ENCODE measurements at regions not wholly inside any gene's neighbourhood (a gene's known extent, or its start where the extent isn't known, plus 50 kb on each side); places are given as distances from the start of the nearest gene placed in this dataset.

DNA sequence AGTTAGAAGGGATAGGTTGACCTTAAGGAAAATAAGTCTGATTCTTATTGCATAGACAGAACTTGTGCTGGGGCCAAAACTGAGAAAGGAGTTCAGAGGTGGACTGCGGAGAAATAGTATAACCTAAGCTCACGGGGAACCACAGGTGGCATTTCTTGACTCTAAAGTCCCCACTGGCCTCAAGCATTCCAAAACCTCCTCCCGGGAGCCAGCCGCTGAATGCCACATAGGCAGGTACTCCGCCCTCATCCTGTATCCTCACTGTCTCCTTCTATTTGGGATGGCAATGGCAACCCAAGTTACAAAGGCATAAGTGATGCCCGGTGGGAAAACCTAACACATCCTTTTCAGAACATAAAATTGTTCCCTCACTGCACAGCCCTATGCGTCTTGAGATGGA lies 173.0 kb downstream of the SP3 start:
- TF ChIP-seq POLR2AphosphoS5 (IDR thresholded peaks at IDR 0.05; ENCODE audit: low read depth, low read length): no peak
- TF ChIP-seq POLR2A (IDR thresholded peaks at IDR 0.05; ENCODE audit: low read depth, low read length): no peak
- no peak for TF ChIP-seq TAF1 (IDR thresholded peaks at IDR 0.05; ENCODE audit: borderline replicate concordance, low read depth, low read length)
- FAIRE-seq (no peak), DNase-seq (ENCODE audit: insufficient read length) (no peak)

DNA sequence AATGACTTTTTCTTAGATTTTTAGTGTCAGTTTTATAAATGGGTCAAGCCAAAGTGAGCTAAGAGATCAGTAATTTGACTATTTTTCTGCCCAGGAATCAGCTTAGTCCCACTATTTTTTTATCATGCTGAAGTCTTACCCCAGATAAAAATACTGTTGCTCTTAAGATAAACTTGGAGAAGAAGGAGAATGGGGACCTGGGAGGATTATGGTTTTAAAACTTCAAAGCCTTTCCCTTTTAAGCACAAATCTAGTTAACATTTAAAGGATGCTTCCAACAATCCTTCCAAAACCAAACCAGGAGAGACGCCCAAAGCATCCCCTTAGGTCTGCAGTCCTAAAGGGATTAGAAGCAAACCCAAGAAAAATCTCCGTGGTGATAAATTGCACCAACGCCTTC lies 172.4 kb downstream of the SP3 start:
- no peak for FAIRE-seq
- TF ChIP-seq POLR2A (IDR thresholded peaks at IDR 0.05; ENCODE audit: low read depth, low read length) (no peak), TAF1 (IDR thresholded peaks at IDR 0.05; ENCODE audit: borderline replicate concordance, low read depth, low read length) (no peak), POLR2AphosphoS5 (IDR thresholded peaks at IDR 0.05; ENCODE audit: low read depth, low read length) (no peak)

DNA sequence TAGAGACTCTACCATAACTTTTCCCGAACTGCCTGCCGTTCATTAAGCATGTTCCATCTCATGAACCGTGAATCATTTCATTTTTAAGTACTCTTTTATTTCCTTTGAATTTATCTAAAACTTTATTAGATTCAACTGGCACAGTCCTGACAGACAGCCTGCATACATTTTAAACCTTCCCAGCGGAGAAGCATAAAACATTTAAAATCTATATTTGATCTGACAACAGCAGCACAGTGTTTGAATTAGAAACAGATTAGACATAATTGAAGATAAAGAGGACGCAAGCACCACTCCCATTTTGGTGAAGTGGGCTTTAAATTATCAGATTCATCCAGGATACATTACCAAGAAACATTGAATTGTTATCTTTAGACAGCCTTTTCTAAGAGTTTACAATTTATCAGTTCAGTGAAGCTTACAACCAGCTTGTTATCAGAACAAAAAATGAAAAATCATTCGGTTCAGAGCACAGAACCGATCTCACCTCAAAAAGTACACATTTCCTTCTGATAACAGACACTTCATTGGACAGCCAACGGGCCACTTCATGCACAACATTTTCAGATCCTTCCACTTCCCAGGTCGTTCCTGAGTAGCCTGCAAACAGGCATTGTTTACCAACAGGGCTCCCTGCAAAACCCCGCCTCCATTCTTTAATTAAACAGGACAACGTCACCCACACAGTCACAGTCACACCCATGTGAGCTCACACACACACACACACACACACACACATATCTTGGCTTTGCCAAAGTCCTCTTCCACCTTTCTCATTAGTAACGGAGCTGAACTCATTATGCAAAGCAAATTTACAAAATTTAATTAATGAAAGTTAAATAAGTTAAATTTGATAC lies 171.2 kb downstream of the SP3 start:
- DNase-seq (ENCODE audit: insufficient read length) (no peak), FAIRE-seq (peak; percentile 27)
- no peak for TF ChIP-seq POLR2A (IDR thresholded peaks at IDR 0.05; ENCODE audit: low read depth, low read length)
- TF ChIP-seq POLR2AphosphoS5 (IDR thresholded peaks at IDR 0.05; ENCODE audit: low read depth, low read length): no peak
- no peak for TF ChIP-seq TAF1 (IDR thresholded peaks at IDR 0.05; ENCODE audit: borderline replicate concordance, low read depth, low read length)

More for the DNA sequence above, 172.4 kb downstream of the SP3 start:
- no peak for DNase-seq (ENCODE audit: insufficient read length)

GRCh38 chr2:173797586-173798263 lies 167.4 kb downstream of the SP3 start:
- DNase-seq (ENCODE audit: insufficient read length) (no peak), FAIRE-seq (no peak)
- no peak for TF ChIP-seq TAF1 (IDR thresholded peaks at IDR 0.05; ENCODE audit: borderline replicate concordance, low read depth, low read length)
- no peak for TF ChIP-seq POLR2A (IDR thresholded peaks at IDR 0.05; ENCODE audit: low read depth, low read length)
- TF ChIP-seq POLR2AphosphoS5 (IDR thresholded peaks at IDR 0.05; ENCODE audit: low read depth, low read length): no peak

- FAIRE-seq: no peak
- TF ChIP-seq POLR2A (IDR thresholded peaks at IDR 0.05; ENCODE audit: low read depth, low read length) (no peak), TAF1 (IDR thresholded peaks at IDR 0.05; ENCODE audit: borderline replicate concordance, low read depth, low read length) (no peak), POLR2AphosphoS5 (IDR thresholded peaks at IDR 0.05; ENCODE audit: low read depth, low read length) (no peak)
- no peak for DNase-seq (ENCODE audit: insufficient read length)
Observed at GRCh38 chr2:173802518-173802917, 162.7 kb downstream of the SP3 start.

GRCh38 chr2:173803449-173803848 lies 161.7 kb downstream of the SP3 start:
- no peak for DNase-seq (ENCODE audit: insufficient read length)
- FAIRE-seq: no peak
- TF ChIP-seq TAF1 (IDR thresholded peaks at IDR 0.05; ENCODE audit: borderline replicate concordance, low read depth, low read length) (no peak), POLR2AphosphoS5 (IDR thresholded peaks at IDR 0.05; ENCODE audit: low read depth, low read length) (no peak), POLR2A (IDR thresholded peaks at IDR 0.05; ENCODE audit: low read depth, low read length) (no peak)

- no peak for FAIRE-seq
Observed at GRCh38 chr2:173806761-173807160, 158.4 kb downstream of the SP3 start.

GRCh38 chr2:173808718-173809117 lies 156.5 kb downstream of the SP3 start:
- TF ChIP-seq POLR2AphosphoS5 (IDR thresholded peaks at IDR 0.05; ENCODE audit: low read depth, low read length) (no peak), TAF1 (IDR thresholded peaks at IDR 0.05; ENCODE audit: borderline replicate concordance, low read depth, low read length) (no peak), POLR2A (IDR thresholded peaks at IDR 0.05; ENCODE audit: low read depth, low read length) (no peak)
- DNase-seq (ENCODE audit: insufficient read length) (no peak), FAIRE-seq (no peak)

More at GRCh38 chr2:173806761-173807160, 158.4 kb downstream of the SP3 start:
- no peak for DNase-seq (ENCODE audit: insufficient read length)
- TF ChIP-seq POLR2A (IDR thresholded peaks at IDR 0.05; ENCODE audit: low read depth, low read length) (no peak), POLR2AphosphoS5 (IDR thresholded peaks at IDR 0.05; ENCODE audit: low read depth, low read length) (no peak), TAF1 (IDR thresholded peaks at IDR 0.05; ENCODE audit: borderline replicate concordance, low read depth, low read length) (no peak)

DNA sequence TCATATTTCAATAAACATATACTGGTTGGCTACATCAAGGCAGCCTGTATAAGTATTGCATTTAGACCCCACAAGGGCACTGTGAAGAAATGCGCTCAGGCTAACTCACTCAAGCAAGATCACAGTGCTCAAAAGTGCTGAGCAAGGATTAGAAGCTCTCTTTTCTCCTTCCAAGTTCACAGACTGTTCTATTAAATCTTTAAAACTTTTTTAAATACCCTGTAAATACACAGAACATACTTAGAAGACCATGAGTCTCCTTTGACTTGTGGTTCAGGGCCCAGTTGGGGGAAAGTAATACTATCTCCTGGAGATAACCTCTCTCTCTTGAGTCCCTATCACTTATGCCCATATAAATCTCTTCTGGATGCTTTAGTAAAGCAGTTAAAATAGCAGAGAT lies 152.9 kb downstream of the SP3 start:
- FAIRE-seq (no peak), DNase-seq (ENCODE audit: insufficient read length) (no peak)
- no peak for TF ChIP-seq POLR2A (IDR thresholded peaks at IDR 0.05; ENCODE audit: low read depth, low read length)

GRCh38 chr2:173814306-173814705 lies 150.9 kb downstream of the SP3 start:
- no peak for TF ChIP-seq POLR2A (IDR thresholded peaks at IDR 0.05; ENCODE audit: low read depth, low read length)
- no peak for TF ChIP-seq TAF1 (IDR thresholded peaks at IDR 0.05; ENCODE audit: borderline replicate concordance, low read depth, low read length)
- no peak for TF ChIP-seq POLR2AphosphoS5 (IDR thresholded peaks at IDR 0.05; ENCODE audit: low read depth, low read length)
- DNase-seq (ENCODE audit: insufficient read length) (no peak), FAIRE-seq (no peak)

GRCh38 chr2:173815772-173816171 lies 149.4 kb downstream of the SP3 start:
- FAIRE-seq (no peak), DNase-seq (ENCODE audit: insufficient read length) (no peak)

DNA sequence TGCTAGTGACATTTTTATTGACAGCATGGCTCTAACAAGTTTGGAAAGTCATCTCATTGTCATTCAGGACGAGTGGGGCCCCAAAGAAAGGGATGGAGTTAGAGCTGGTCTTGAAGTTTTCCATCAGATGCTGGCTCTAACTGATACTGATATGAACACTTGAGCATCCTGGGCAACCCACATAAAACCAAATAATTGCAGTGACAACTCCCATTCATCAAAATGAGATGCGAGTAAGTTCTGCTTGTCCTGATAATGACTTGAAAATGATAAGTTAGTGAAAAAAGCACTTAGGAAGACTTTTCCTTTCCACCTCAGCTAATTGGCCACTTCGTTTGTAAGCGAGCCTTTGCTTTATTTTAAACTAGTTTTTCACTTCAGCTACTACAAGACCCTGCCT lies 147.6 kb downstream of the SP3 start:
- TF ChIP-seq POLR2AphosphoS5 (IDR thresholded peaks at IDR 0.05; ENCODE audit: low read depth, low read length): no peak
- no peak for TF ChIP-seq TAF1 (IDR thresholded peaks at IDR 0.05; ENCODE audit: borderline replicate concordance, low read depth, low read length)
- no peak for TF ChIP-seq POLR2A (IDR thresholded peaks at IDR 0.05; ENCODE audit: low read depth, low read length)
- DNase-seq (ENCODE audit: insufficient read length): no peak
- no peak for FAIRE-seq

More at GRCh38 chr2:173815772-173816171, 149.4 kb downstream of the SP3 start:
- TF ChIP-seq POLR2AphosphoS5 (IDR thresholded peaks at IDR 0.05; ENCODE audit: low read depth, low read length) (no peak), POLR2A (IDR thresholded peaks at IDR 0.05; ENCODE audit: low read depth, low read length) (no peak), TAF1 (IDR thresholded peaks at IDR 0.05; ENCODE audit: borderline replicate concordance, low read depth, low read length) (no peak)

Data from GM12892 (cell line).